Fibroblast of pulmonary artery (primary cell): ENCODE measurements at regions not wholly inside any gene's neighbourhood (a gene's known extent, or its start where the extent isn't known, plus 50 kb on each side); places are given as distances from the start of the nearest gene placed in this dataset.

Source experiments
- DNase-seq: peaks from one replicate; pipeline ENCODE4 v3.0.0-alpha.2; 2010; ENCODE audit warnings: low read depth
- H3K4me3 ChIP-seq: replicated peaks from 2 replicates; pipeline ENCODE4 v1.5.1; 2011; ENCODE audit warnings: low read depth, mild to moderate bottlenecking, control low read depth, low read length, moderate library complexity
- CTCF ChIP-seq: IDR thresholded peaks from 2 replicates; pipeline ENCODE4 v1.5.1; 2011; ENCODE audit warnings: mild to moderate bottlenecking, control low read depth, low read length, inconsistent platforms; ENCODE audit errors: missing control alignments

- TF ChIP-seq CTCF: no peak
- DNase-seq: no peak
- no peak overlapping the region for H3K4me3 ChIP-seq
These were observed 135.5 kb downstream of the CENPW start for GRCh38 chr6:126475449-126475848.

GRCh38 chr6:126477678-126478077 is 137.8 kb downstream of the CENPW start:
- DNase-seq: no peak
- no peak for TF ChIP-seq CTCF
- no peak overlapping the region for H3K4me3 ChIP-seq

GRCh38 chr6:126480268-126480667 is 140.4 kb downstream of the CENPW start:
- no peak overlapping the region for H3K4me3 ChIP-seq
- no peak for TF ChIP-seq CTCF
- no peak for DNase-seq

GRCh38 chr6:126481319-126481718 is 141.4 kb downstream of the CENPW start:
- no peak for TF ChIP-seq CTCF
- no peak for DNase-seq

GRCh38 chr6:126504792-126505191 is 164.9 kb downstream of the CENPW start:
- no peak for TF ChIP-seq CTCF
- no peak for DNase-seq
- no peak overlapping the region for H3K4me3 ChIP-seq

More at GRCh38 chr6:126481319-126481718, 141.4 kb downstream of the CENPW start:
- no peak overlapping the region for H3K4me3 ChIP-seq

- no peak for DNase-seq
- TF ChIP-seq CTCF: no peak
- no peak overlapping the region for H3K4me3 ChIP-seq
These were observed 173.3 kb downstream of the CENPW start for GRCh38 chr6:126513198-126513597.

GRCh38 chr6:126516411-126516810 is 176.5 kb downstream of the CENPW start:
- no peak for DNase-seq
- TF ChIP-seq CTCF: no peak
- no peak overlapping the region for H3K4me3 ChIP-seq
